ENCODE measurements at regions not wholly inside any gene's neighbourhood (a gene's known extent, or its start where the extent isn't known, plus 50 kb on each side); places are given as distances from the start of the nearest gene placed in this dataset.
"Not testable (repeated sequence)": the region's sequence is repeated elsewhere in the genome, so short reads cannot be mapped to it uniquely, and the experiment has no call there.

GRCh38 chr15:84146299-84146698, 89.3 kb upstream of the GOLGA6L4 start:
- in situ Hi-C loops (cut with HindIII; ENCODE audit: low pct_unique_long_range_greater_than_20kb, low sequenced_read_pairs); DNase-seq (ENCODE audit: low read depth, low spot score): not testable (repeated sequence)

GRCh38 chr15:84147307-84147706, 88.3 kb upstream of the GOLGA6L4 start:
- in situ Hi-C loops (cut with HindIII; ENCODE audit: low pct_unique_long_range_greater_than_20kb, low sequenced_read_pairs); DNase-seq (ENCODE audit: low read depth, low spot score): not testable (repeated sequence)

- in situ Hi-C loops (cut with HindIII; ENCODE audit: low pct_unique_long_range_greater_than_20kb, low sequenced_read_pairs), result no loop called here
- DNase-seq (ENCODE audit: low read depth, low spot score), result no peak
Measured at GRCh38 chr15:84151205-84151931, 84.2 kb upstream of the GOLGA6L4 start.

GRCh38 chr15:84152381-84152979, 83.1 kb upstream of the GOLGA6L4 start:
- DNase-seq (ENCODE audit: low read depth, low spot score); in situ Hi-C loops (cut with HindIII; ENCODE audit: low pct_unique_long_range_greater_than_20kb, low sequenced_read_pairs): not testable (repeated sequence)

- in situ Hi-C loops (cut with HindIII; ENCODE audit: low pct_unique_long_range_greater_than_20kb, low sequenced_read_pairs); DNase-seq (ENCODE audit: low read depth, low spot score): not testable (repeated sequence)
Measured at GRCh38 chr15:84153655-84154140, 81.9 kb upstream of the GOLGA6L4 start.

GRCh38 chr15:84154314-84154713, 81.3 kb upstream of the GOLGA6L4 start:
- DNase-seq (ENCODE audit: low read depth, low spot score); in situ Hi-C loops (cut with HindIII; ENCODE audit: low pct_unique_long_range_greater_than_20kb, low sequenced_read_pairs): not testable (repeated sequence)

GRCh38 chr15:84154787-84155186, 80.8 kb upstream of the GOLGA6L4 start:
- in situ Hi-C loops (cut with HindIII; ENCODE audit: low pct_unique_long_range_greater_than_20kb, low sequenced_read_pairs); DNase-seq (ENCODE audit: low read depth, low spot score): not testable (repeated sequence)

- DNase-seq (ENCODE audit: low read depth, low spot score); in situ Hi-C loops (cut with HindIII; ENCODE audit: low pct_unique_long_range_greater_than_20kb, low sequenced_read_pairs): not testable (repeated sequence)
Measured at GRCh38 chr15:84155792-84156587, 79.6 kb upstream of the GOLGA6L4 start.

- in situ Hi-C loops (cut with HindIII; ENCODE audit: low pct_unique_long_range_greater_than_20kb, low sequenced_read_pairs); DNase-seq (ENCODE audit: low read depth, low spot score): not testable (repeated sequence)
Measured at GRCh38 chr15:84156588-84156840, 79.1 kb upstream of the GOLGA6L4 start.

GRCh38 chr15:84157056-84157632, 78.4 kb upstream of the GOLGA6L4 start:
- DNase-seq (ENCODE audit: low read depth, low spot score); in situ Hi-C loops (cut with HindIII; ENCODE audit: low pct_unique_long_range_greater_than_20kb, low sequenced_read_pairs): not testable (repeated sequence)

- in situ Hi-C loops (cut with HindIII; ENCODE audit: low pct_unique_long_range_greater_than_20kb, low sequenced_read_pairs); DNase-seq (ENCODE audit: low read depth, low spot score): not testable (repeated sequence)
Measured at GRCh38 chr15:84157857-84158256, 77.7 kb upstream of the GOLGA6L4 start.

- in situ Hi-C loops (cut with HindIII; ENCODE audit: low pct_unique_long_range_greater_than_20kb, low sequenced_read_pairs); DNase-seq (ENCODE audit: low read depth, low spot score): not testable (repeated sequence)
Measured at GRCh38 chr15:84159346-84160269, 76.0 kb upstream of the GOLGA6L4 start.

GRCh38 chr15:84164423-84165292, 70.9 kb upstream of the GOLGA6L4 start:
- DNase-seq (ENCODE audit: low read depth, low spot score); in situ Hi-C loops (cut with HindIII; ENCODE audit: low pct_unique_long_range_greater_than_20kb, low sequenced_read_pairs): not testable (repeated sequence)

- DNase-seq (ENCODE audit: low read depth, low spot score); in situ Hi-C loops (cut with HindIII; ENCODE audit: low pct_unique_long_range_greater_than_20kb, low sequenced_read_pairs): not testable (repeated sequence)
Measured at GRCh38 chr15:84170029-84170428, 65.5 kb upstream of the GOLGA6L4 start.

GRCh38 chr15:84173231-84173610, 62.4 kb upstream of the GOLGA6L4 start:
- DNase-seq (ENCODE audit: low read depth, low spot score); in situ Hi-C loops (cut with HindIII; ENCODE audit: low pct_unique_long_range_greater_than_20kb, low sequenced_read_pairs): not testable (repeated sequence)

All from SK-MEL-5 (cell line).